HCT116 (cell line): ENCODE measurements at regions not wholly inside any gene's neighbourhood (a gene's known extent, or its start where the extent isn't known, plus 50 kb on each side); places are given as distances from the start of the nearest gene placed in this dataset.

Source experiments
- ATAC-seq: fragments of 200-7000 bp; cut with Tn5 transposase; 2 replicates; pipeline ENCODE4 v1.9.1; 2020; ENCODE audit warnings: mild to moderate bottlenecking, moderate library complexity
- BruUV-seq: library from RNA; stranded (reverse); fragments of 400-500 nt; replicated peaks from 2 replicates; lab custom pipeline; 2021; lab: Mats Ljungman, UMichigan
- CTCF ChIA-PET: fragments of 300-600 bp; sonication (Branson Sonifier 250); formaldehyde crosslinking; loops from one replicate; lab custom pipeline; 2021; ENCODE audit warnings: antibody characterized with exemption; lab: Charles Lee
- POLR2A ChIA-PET: fragments of 300-600, 350-600 bp; sonication (Branson Sonifier 250); formaldehyde crosslinking; loops from one replicate; lab custom pipeline; 2021; ENCODE audit warnings: antibody characterized with exemption; lab: Charles Lee
- RAD21 ChIA-PET, 2 experiments: fragments of 300-600 bp; sonication (Branson Sonifier 250); formaldehyde crosslinking; loops; one replicate each; lab custom pipeline; 2023; ENCODE audit warnings: low total read pairs in 2 of 2; ENCODE audit not compliant: uncharacterized antibody in 2 of 2, unreplicated experiment in 2 of 2, low non-redundant PET in 1 of 2; lab: Charles Lee
- DNase-seq: peaks from one replicate; pipeline ENCODE4 v3.0.0-alpha.2; 2010; ENCODE audit warnings: low read depth, low spot score
- H2AFZ ChIP-seq: fragments of 200-600 bp; shearing (Covaris generic), sonication (generic); 2 replicates; pipeline ENCODE4 v1.6.1; 2017; ENCODE audit warnings: low read depth, mixed run types, mixed read lengths, antibody characterized with exemption, low read length; ENCODE audit not compliant: poor library complexity, severe bottlenecking
- H3K27ac ChIP-seq: 2 replicates; pipeline ENCODE4 v1.5.1; 2012; ENCODE audit warnings: low read depth, low read length
- H3K27me3 ChIP-seq: fragments of 200-600 bp; sonication (generic); 2 replicates; pipeline ENCODE4 v1.6.1; 2016; ENCODE audit warnings: mixed run types, low read length, mixed read lengths; ENCODE audit not compliant: insufficient read depth
- H3K36me3 ChIP-seq, 2 experiments: fragments of 200-500 bp in 1 of 2; fragments of 200-600 bp in 1 of 2; sonication (Bioruptor generic) in 1 of 2; sonication (generic) in 1 of 2; 2 replicates each; pipeline versions ENCODE4 v1.5.1 to v1.6.1; 2014 to 2016; ENCODE audit warnings: low read length in 2 of 2, inconsistent platforms in 1 of 2, mixed read lengths in 1 of 2, mixed run types in 1 of 2; ENCODE audit not compliant: insufficient read depth in 2 of 2, control insufficient read depth in 1 of 2
- H3K4me1 ChIP-seq, 2 experiments: fragments of 200-600 bp in 1 of 2; sonication (generic) in 1 of 2; 2 replicates each; pipeline versions ENCODE4 v1.5.1 to v1.6.1; 2012 to 2017; ENCODE audit warnings: low read length in 2 of 2, inconsistent platforms in 1 of 2, mild to moderate bottlenecking in 1 of 2, mixed read lengths in 1 of 2, mixed run types in 1 of 2, moderate library complexity in 1 of 2; ENCODE audit not compliant: insufficient read depth in 2 of 2, control insufficient read depth in 1 of 2
- H3K4me2 ChIP-seq: fragments of 200-600 bp; sonication (generic); 2 replicates; pipeline ENCODE4 v1.6.1; 2017; ENCODE audit warnings: mixed run types, low read length, mixed read lengths
- H3K4me3 ChIP-seq, 2 experiments: fragments of 200-600 bp in 1 of 2; sonication (generic) in 1 of 2; replicated peaks in 1 of 2; 2 replicates each; pipeline ENCODE4 v1.5.1; 2011 to 2016; ENCODE audit warnings: low read length in 2 of 2, control low read depth in 1 of 2, low read depth in 1 of 2, mild to moderate bottlenecking in 1 of 2, mixed read lengths in 1 of 2, mixed run types in 1 of 2
- H3K79me2 ChIP-seq: fragments of 200-600 bp; sonication (generic); 2 replicates; pipeline ENCODE4 v1.6.1; 2017; ENCODE audit warnings: mild to moderate bottlenecking, mixed run types, low read length, moderate library complexity, mixed read lengths; ENCODE audit not compliant: insufficient read depth
- H3K9ac ChIP-seq: fragments of 200-600 bp; sonication (generic); 2 replicates; pipeline ENCODE4 v1.6.1; 2016; ENCODE audit warnings: low read length, mixed read lengths
- H3K9me2 ChIP-seq: fragments of 200-600 bp; sonication (generic), shearing (Covaris generic); 2 replicates; pipeline ENCODE4 v1.6.1; 2017; ENCODE audit warnings: mixed run types, mild to moderate bottlenecking, moderate library complexity; ENCODE audit not compliant: insufficient read depth
- H3K9me3 ChIP-seq, 2 experiments: fragments of 200-500 bp in 1 of 2; fragments of 200-600 bp in 1 of 2; sonication (Bioruptor generic) in 1 of 2; sonication (generic) in 1 of 2; 2 replicates each; pipeline ENCODE4 v1.6.1; 2014 to 2017; ENCODE audit warnings: low read length in 2 of 2, mixed read lengths in 2 of 2, inconsistent platforms in 1 of 2, low read depth in 1 of 2, mild to moderate bottlenecking in 1 of 2, mixed run types in 1 of 2, moderate library complexity in 1 of 2; ENCODE audit not compliant: control insufficient read depth in 1 of 2, insufficient read depth in 1 of 2
- H4K20me1 ChIP-seq: fragments of 200-600 bp; sonication (generic), shearing (Covaris generic); 2 replicates; pipeline ENCODE4 v1.6.1; 2017; ENCODE audit warnings: mixed run types, mild to moderate bottlenecking, moderate library complexity; ENCODE audit not compliant: insufficient read depth
- ATF3 ChIP-seq: IDR thresholded peaks from 2 replicates; pipeline ENCODE4 v1.6.1; 2012
- CBX3 ChIP-seq: IDR thresholded peaks from 2 replicates; pipeline ENCODE4 v1.6.1; 2012; ENCODE audit warnings: low read depth
- CEBPB ChIP-seq: IDR thresholded peaks from 2 replicates; pipeline ENCODE4 v1.6.1; 2012; ENCODE audit warnings: low read depth
- CTCF ChIP-seq, 3 experiments: fragments of 200-600 bp in 1 of 3; sonication (generic) in 1 of 3; IDR thresholded peaks in 2 of 3; conservative IDR thresholded peaks in 1 of 3; 2 replicates each; pipeline ENCODE4 v1.5.1; 2012 to 2017; ENCODE audit warnings: low read depth in 2 of 3, low read length in 2 of 3, antibody characterized with exemption in 1 of 3, borderline replicate concordance in 1 of 3, control low read depth in 1 of 3, mild to moderate bottlenecking in 1 of 3, mixed read lengths in 1 of 3, mixed run types in 1 of 3, moderate library complexity in 1 of 3; ENCODE audit not compliant: insufficient read depth in 1 of 3
- EGR1 ChIP-seq: IDR thresholded peaks from 2 replicates; pipeline ENCODE4 v1.6.1; 2012; ENCODE audit warnings: low read depth
- ELF1 ChIP-seq: IDR thresholded peaks from 2 replicates; pipeline ENCODE4 v1.6.1; 2012; ENCODE audit warnings: low read depth, borderline replicate concordance
- EZH2 ChIP-seq: fragments of 200-600 bp; sonication (generic); IDR thresholded peaks from 2 replicates; pipeline ENCODE4 v1.6.1; 2017; ENCODE audit warnings: antibody characterized with exemption, mixed run types
- FOSL1 ChIP-seq: IDR thresholded peaks from 2 replicates; pipeline ENCODE4 v1.6.1; 2012; ENCODE audit warnings: low read depth
- JUND ChIP-seq: IDR thresholded peaks from 2 replicates; pipeline ENCODE4 v1.6.1; 2012
- POLR2A ChIP-seq: IDR thresholded peaks from 2 replicates; pipeline ENCODE4 v1.7.0; 2011; ENCODE audit warnings: borderline replicate concordance; ENCODE audit not compliant: insufficient read depth, insufficient read length; ENCODE audit errors: extremely low read depth
- RAD21 ChIP-seq: IDR thresholded peaks from 2 replicates; pipeline ENCODE4 v1.6.1; 2012; ENCODE audit warnings: low read depth, mild to moderate bottlenecking
- REST ChIP-seq: IDR thresholded peaks from 2 replicates; pipeline ENCODE4 v1.6.1; 2012; ENCODE audit warnings: low read depth
- SIN3A ChIP-seq: IDR thresholded peaks from 2 replicates; pipeline ENCODE4 v1.6.1; 2012; ENCODE audit warnings: low read depth
- SRF ChIP-seq: IDR thresholded peaks from 2 replicates; pipeline ENCODE4 v1.6.1; 2012; ENCODE audit warnings: low read depth
- TCF7L2 ChIP-seq: IDR thresholded peaks from 2 replicates; pipeline ENCODE4 v1.7.0; 2011; ENCODE audit warnings: borderline replicate concordance, inconsistent platforms; ENCODE audit not compliant: insufficient read depth, insufficient read length; ENCODE audit errors: extremely low read depth
- YY1 ChIP-seq: IDR thresholded peaks from 2 replicates; pipeline ENCODE4 v1.6.1; 2011; ENCODE audit warnings: low read length, low read depth, moderate library complexity, mild to moderate bottlenecking; ENCODE audit not compliant: insufficient replicate concordance; ENCODE audit errors: extremely low read depth
- ZNF274 ChIP-seq: fragments of 200-500 bp; sonication (Bioruptor generic); IDR thresholded peaks from 2 replicates; pipeline ENCODE4 v1.6.1; 2014; ENCODE audit warnings: mild to moderate bottlenecking, low read depth, low read length, inconsistent platforms
- intact Hi-C: fragments of 100-400 bp; cut with micrococcal nuclease; formaldehyde crosslinking; loops from 2 replicates; pipeline ENCODE4 v1.10.0; 2022

GRCh38 chr10:4316161-4316810, 509.7 kb upstream of the AKR1E2 start:
- RAD21 ChIA-PET: no interaction called here
- intact Hi-C loops: no loop called here
- no peaks in the 10 kb centered on the region for H3K27me3 ChIP-seq

GRCh38 chr10:4315551-4315950, 510.5 kb upstream of the AKR1E2 start:
- no peaks in the 10 kb centered on the region for H3K9me2 ChIP-seq
- intact Hi-C loops: no loop called here
- H3K4me3 ChIP-seq: no peak overlapping the region
- H3K9me3 ChIP-seq: no peaks in the 10 kb centered on the region
- ChIA-PET CTCF (no interaction called here), POLR2A (no interaction called here), RAD21 (no interaction called here)
- no TSS peak for BruUV-seq
- no peak overlapping the region for H3K4me2 ChIP-seq
- H4K20me1 ChIP-seq: no peaks in the 10 kb centered on the region
- no peaks in the 10 kb centered on the region for H3K36me3 ChIP-seq
- no peak overlapping the region for H3K27ac ChIP-seq
- no peak overlapping the region for H2AFZ ChIP-seq
- no peaks in the 10 kb centered on the region for H3K27me3 ChIP-seq
- ATAC-seq (no peak), DNase-seq (no peak)
- H3K9ac ChIP-seq: no peak overlapping the region
- no peaks in the 10 kb centered on the region for H3K79me2 ChIP-seq
- H3K4me1 ChIP-seq: no peaks in the 10 kb centered on the region
- TF ChIP-seq JUND (no peak), CBX3 (no peak), ZNF274 (no peak), REST (no peak), POLR2A (no peak), RAD21 (no peak), FOSL1 (no peak), ELF1 (no peak), SRF (no peak), YY1 (no peak), CTCF (IDR thresholded peaks at IDR 0.05 in 2 of 3, conservative IDR thresholded peaks at IDR 0.05 in 1 of 3; ENCODE audit: borderline replicate concordance in 1 of 3, insufficient read depth in 1 of 3, low read depth in 2 of 3, low read length in 2 of 3) (no peak), SIN3A (no peak), TCF7L2 (no peak), CEBPB (no peak), EGR1 (no peak), ATF3 (no peak)

More at GRCh38 chr10:4316161-4316810, 509.7 kb upstream of the AKR1E2 start:
- no peak overlapping the region for H2AFZ ChIP-seq
- CTCF ChIA-PET: no interaction called here
- H3K9ac ChIP-seq: no peak overlapping the region
- ATAC-seq (no peak), DNase-seq (no peak)
- no peaks in the 10 kb centered on the region for H4K20me1 ChIP-seq
- no peaks in the 10 kb centered on the region for H3K4me1 ChIP-seq
- no peak overlapping the region for H3K4me3 ChIP-seq
- H3K9me2 ChIP-seq: no peaks in the 10 kb centered on the region
- H3K4me2 ChIP-seq: no peak overlapping the region
- TF ChIP-seq EZH2: no peak
- TF ChIP-seq, all 23 proteins: peak for 0
- Histone ChIP-seq H3K36me3 (no peaks in the 10 kb centered on the region), H3K27ac (no peak overlapping the region), H3K79me2 (no peaks in the 10 kb centered on the region), H3K9me3 (no peaks in the 10 kb centered on the region)
- BruUV-seq: no TSS peak
- POLR2A ChIA-PET: no interaction called here
